Pancreas (tissue), 10 donors: ENCODE measurements at regions not wholly inside any gene's neighbourhood (a gene's known extent, or its start where the extent isn't known, plus 50 kb on each side); places are given as distances from the start of the nearest gene placed in this dataset.

Source experiments
- ATAC-seq, 4 donors: fragments of 200-7000 bp; cut with Tn5 transposase; one replicate each; pipeline versions ENCODE4 v1.8.0 to v1.9.1; 2020; ENCODE audit warnings: mild to moderate bottlenecking in 4 of 4, moderate library complexity in 4 of 4
- DNase-seq, 6 donors: peaks; one replicate each; pipeline ENCODE4 v3.0.0-alpha.2; 2020
- FAIRE-seq: peaks from 2 replicates; lab custom pipeline; 2012; peaks lifted over from hg19 to GRCh38; lab: Jason Lieb, UNC
- H3K27ac ChIP-seq, 4 donors: fragments of 200-600 bp; sonication (generic); 1 replicate in 3 of 4; 2 replicates in 1 of 4; pipeline versions ENCODE4 v1.5.0 to v1.8.0; 2020
- H3K27me3 ChIP-seq, 4 donors: fragments of 200-600 bp; one replicate each; pipeline ENCODE4 v1.8.0; 2021
- H3K36me3 ChIP-seq, 3 donors: fragments of 200-600 bp; sonication (generic) in 1 of 3; one replicate each; pipeline versions ENCODE4 v1.5.0 to v1.8.0; 2020 to 2021
- H3K4me1 ChIP-seq, 3 donors: fragments of 200-600 bp; one replicate each; pipeline ENCODE4 v1.8.0; 2021
- H3K4me3 ChIP-seq, 4 donors: fragments of 200-600 bp; sonication (generic) in 2 of 4; one replicate each; pipeline versions ENCODE4 v1.5.0 to v1.8.0; 2020 to 2021
- H3K9me3 ChIP-seq, 4 donors: fragments of 200-600 bp; one replicate each; pipeline ENCODE4 v1.8.0; 2021
- CTCF ChIP-seq, 4 donors: fragments of 200-600 bp; sonication (generic) in 3 of 4; IDR thresholded peaks; one replicate each; pipeline versions ENCODE4 v1.5.0 to v1.8.0; 2021; ENCODE audit warnings: antibody characterized with exemption in 4 of 4
- WGBS, 2 donors: extraction: QIAGEN DNeasy Blood & Tissue Kit; methylation state at CpG; one replicate each; pipeline ENCODE4 v1.1.7; 2013; 5-methylcytosine and 5-hydroxymethylcytosine counted together
- intact Hi-C, 3 donors: fragments of 100-400 bp; cut with DNase I; formaldehyde crosslinking; loops; one replicate each; pipeline versions ENCODE4 v1.11.1 to v1.14.2; 2022
- donor health status: healthy with polysubstance abuse.
- donor health status: DM: no; HTN: no; CAD: no; lungs with moderate emphysema.
- donor health status: DM: no; HTN: no; CAD: no.
- donor health status: control.
- donor health status: control.
- donor health status: Bipolar disorder and iron deficiency.
- donor health status: DM: yes; HTN: yes; CAD: no.
- donor health status: DM: no; HTN: no; CAD: no.
- donor health status: DM: no; HTN: no; CAD: no.
- donor health status: DM: yes; HTN: yes; CAD: no.

DNA sequence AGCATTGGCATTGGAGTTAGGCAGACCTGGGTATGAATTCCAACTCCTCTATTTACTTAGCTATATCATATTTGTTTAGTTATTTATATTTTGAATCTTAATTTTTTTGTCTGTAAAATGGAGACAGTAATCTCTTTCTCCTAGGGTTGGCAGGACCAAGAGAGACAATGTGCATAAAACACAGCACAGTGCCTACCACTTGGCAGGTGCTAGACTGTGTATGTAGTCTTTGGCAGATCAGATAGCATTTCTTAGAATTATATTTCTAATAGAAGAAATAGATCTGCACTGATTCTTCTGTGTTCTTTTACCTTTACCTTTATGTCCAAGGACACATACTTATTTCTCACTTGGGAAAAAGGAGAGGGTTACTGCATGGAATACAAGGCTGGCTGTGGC lies 177.2 kb downstream of the GIPC2 start:
- ATAC-seq (peak; percentile 37 to 63 (median 48)), FAIRE-seq (no peak), DNase-seq (no peak)
- H3K4me1 ChIP-seq: peaks cover 0 to 33% (median 18%) of the 10 kb centered on the region in 3 donors
- no peak for TF ChIP-seq CTCF (IDR thresholded peaks at IDR 0.05)
- H3K27ac ChIP-seq: peak overlapping the region; percentile 27 to 70 (median 46)
- peak overlapping the region in 1 of 4 donors; percentile 17 for H3K4me3 ChIP-seq
- no peaks in the 10 kb centered on the region for H3K27me3 ChIP-seq
- intact Hi-C loops: no loop called here
- H3K36me3 ChIP-seq: no peaks in the 10 kb centered on the region
- H3K9me3 ChIP-seq: no peaks in the 10 kb centered on the region

GRCh38 chr1:78223417-78224215 lies 177.8 kb downstream of the GIPC2 start:
- peak in 3 of 6 donors; percentile 35 to 42 (median 38) for DNase-seq
- no peaks in the 10 kb centered on the region for H3K36me3 ChIP-seq
- H3K4me3 ChIP-seq: peak overlapping the region in 1 of 4 donors; percentile 17
- no peak for TF ChIP-seq CTCF (IDR thresholded peaks at IDR 0.05)
- no peaks in the 10 kb centered on the region for H3K9me3 ChIP-seq
- peak overlapping the region; percentile 27 to 70 (median 46) for H3K27ac ChIP-seq
- H3K27me3 ChIP-seq: no peaks in the 10 kb centered on the region
- ATAC-seq: peak; percentile 92 to 96 (median 94)
- 23 to 27% methylated on average over 6 of the region's 6 CpGs for WGBS, 2 donors
- intact Hi-C loops: no loop called here
- H3K4me1 ChIP-seq: peaks cover 0 to 33% (median 18%) of the 10 kb centered on the region in 3 donors
- no peak for FAIRE-seq

DNA sequence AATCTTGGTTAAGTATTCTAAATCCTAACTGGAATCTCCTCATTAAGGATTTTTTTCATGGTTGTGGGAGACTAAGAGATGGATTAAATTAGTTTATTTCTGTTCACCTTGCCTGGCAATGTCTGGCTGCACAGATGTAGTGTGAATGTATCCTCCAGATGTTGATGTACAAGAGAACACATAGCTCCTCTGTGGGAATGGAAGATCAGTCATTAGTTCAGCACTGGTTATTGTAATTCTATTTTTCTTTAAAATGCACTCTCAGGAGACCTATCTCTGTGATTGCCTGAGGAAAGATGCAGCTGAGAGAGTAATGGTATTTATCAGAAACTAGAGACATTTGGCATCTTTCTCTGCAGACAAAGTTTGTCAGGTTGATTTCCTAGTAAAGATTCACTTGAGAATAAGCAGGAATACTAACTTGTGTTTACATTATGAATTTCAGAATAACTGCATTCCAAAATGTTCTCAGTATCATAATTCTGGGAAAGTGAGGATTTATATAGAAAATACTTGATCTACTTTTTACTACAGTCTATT lies 178.6 kb downstream of the GIPC2 start:
- intact Hi-C loops: no loop called here
- H3K27ac ChIP-seq: peak overlapping the region in 2 of 4 donors; percentile 0 to 52
- FAIRE-seq: no peak

DNA sequence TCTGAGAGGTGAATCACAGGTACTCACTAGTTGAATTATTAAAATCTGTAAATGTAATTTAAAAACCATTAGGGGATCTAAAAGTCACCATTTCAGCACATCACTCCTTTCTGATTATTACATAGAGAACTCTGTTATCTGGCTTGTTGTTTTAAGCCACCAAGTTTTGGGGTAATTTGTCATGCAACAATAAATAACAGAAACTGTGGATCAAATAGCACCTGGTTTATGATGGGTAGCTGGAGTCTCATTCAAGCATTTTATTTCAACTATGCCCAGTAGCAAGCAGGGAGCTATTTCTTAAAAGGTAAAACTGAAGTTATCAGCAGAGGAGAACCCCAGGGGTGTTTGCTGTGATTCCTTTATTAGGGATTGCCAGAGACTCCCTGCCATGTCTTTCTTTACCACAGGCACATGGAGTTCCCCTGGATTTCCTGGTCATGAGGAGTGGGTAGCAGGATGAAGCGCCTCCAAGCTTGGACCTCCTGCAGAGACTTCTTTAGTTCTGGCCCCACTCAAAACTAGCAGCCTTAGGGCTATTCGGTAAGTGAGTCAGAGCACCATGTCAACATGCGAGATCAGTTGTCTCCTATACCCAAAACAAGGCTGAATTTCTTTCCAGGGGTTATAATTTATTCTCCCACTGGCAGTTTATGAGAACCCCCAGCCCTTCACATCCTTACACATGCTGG lies 179.2 kb downstream of the GIPC2 start:
- no peak for TF ChIP-seq CTCF (IDR thresholded peaks at IDR 0.05)
- Histone ChIP-seq H3K4me1 (peaks cover 0 to 33% (median 18%) of the 10 kb centered on the region in 3 donors), H3K27me3 (no peaks in the 10 kb centered on the region), H3K27ac (no peak overlapping the region), H3K9me3 (no peaks in the 10 kb centered on the region), H3K36me3 (no peaks in the 10 kb centered on the region), H3K4me3 (no peak overlapping the region)
- ATAC-seq: no peak
- no peak for FAIRE-seq
- intact Hi-C loops: no loop called here
- 81 to 84% methylated on average over 3 of the region's 3 CpGs for WGBS, 2 donors
- no peak for DNase-seq

More for the DNA sequence above, 178.6 kb downstream of the GIPC2 start:
- Histone ChIP-seq H3K4me1 (peaks cover 0 to 33% (median 18%) of the 10 kb centered on the region in 3 donors), H3K4me3 (no peak overlapping the region), H3K36me3 (no peaks in the 10 kb centered on the region), H3K9me3 (no peaks in the 10 kb centered on the region), H3K27me3 (no peaks in the 10 kb centered on the region)
- ATAC-seq (no peak), DNase-seq (no peak)
- TF ChIP-seq CTCF (IDR thresholded peaks at IDR 0.05): no peak
